ENCODE measurements at regions not wholly inside any gene's neighbourhood (a gene's known extent, or its start where the extent isn't known, plus 50 kb on each side); places are given as distances from the start of the nearest gene placed in this dataset.

DNA sequence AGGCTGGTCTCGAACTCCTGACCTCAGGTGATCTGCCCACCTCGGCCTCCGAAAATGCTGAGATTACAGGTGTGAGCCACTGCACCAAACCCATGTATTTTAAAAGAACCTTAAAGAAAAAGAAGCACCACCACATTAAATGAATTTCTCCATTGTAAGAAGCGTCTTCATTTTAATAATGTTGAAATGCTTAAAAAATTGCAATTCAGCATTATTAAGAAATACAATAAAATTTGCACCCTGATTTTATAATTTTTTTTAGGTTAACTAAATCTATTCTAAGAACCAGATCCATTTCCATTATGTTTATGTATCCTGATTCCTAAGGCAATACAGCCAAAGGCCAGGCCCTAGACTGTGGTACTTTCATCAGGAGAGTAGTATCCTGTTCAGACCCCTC, 167.2 kb downstream of the BTC start:
- DNase-seq (ENCODE audit: extremely low spot score in 2 of 2) = no peak
- Histone ChIP-seq H3K27me3 (no peaks in the 10 kb centered on the region), H3K4me1 (no peaks in the 10 kb centered on the region), H3K9me3 (no peaks in the 10 kb centered on the region), H3K27ac (no peak overlapping the region), H3K4me3 (no peak overlapping the region), H3K36me3 (no peaks in the 10 kb centered on the region)
- intact Hi-C loops (cut with DNase I) = no loop called here
- no peak for TF ChIP-seq POLR2A (IDR thresholded peaks at IDR 0.05)
- TF ChIP-seq POLR2AphosphoS5 (IDR thresholded peaks at IDR 0.05; ENCODE audit: insufficient read depth in 1 of 2, low read depth in 1 of 2) = no peak
- no peak for TF ChIP-seq CTCF (IDR thresholded peaks at IDR 0.05)

GRCh38 chr4:74627504-74627903, 166.8 kb downstream of the BTC start:
- Histone ChIP-seq H3K27me3 (no peaks in the 10 kb centered on the region), H3K27ac (no peak overlapping the region), H3K9me3 (no peaks in the 10 kb centered on the region), H3K36me3 (no peaks in the 10 kb centered on the region), H3K4me1 (peaks cover 2% of the 10 kb centered on the region), H3K4me3 (no peak overlapping the region)
- TF ChIP-seq CTCF (IDR thresholded peaks at IDR 0.05) (no peak), POLR2A (IDR thresholded peaks at IDR 0.05) (no peak)
- DNase-seq (ENCODE audit: extremely low spot score in 2 of 2) = no peak
- intact Hi-C loops (cut with DNase I) = no loop called here

DNA sequence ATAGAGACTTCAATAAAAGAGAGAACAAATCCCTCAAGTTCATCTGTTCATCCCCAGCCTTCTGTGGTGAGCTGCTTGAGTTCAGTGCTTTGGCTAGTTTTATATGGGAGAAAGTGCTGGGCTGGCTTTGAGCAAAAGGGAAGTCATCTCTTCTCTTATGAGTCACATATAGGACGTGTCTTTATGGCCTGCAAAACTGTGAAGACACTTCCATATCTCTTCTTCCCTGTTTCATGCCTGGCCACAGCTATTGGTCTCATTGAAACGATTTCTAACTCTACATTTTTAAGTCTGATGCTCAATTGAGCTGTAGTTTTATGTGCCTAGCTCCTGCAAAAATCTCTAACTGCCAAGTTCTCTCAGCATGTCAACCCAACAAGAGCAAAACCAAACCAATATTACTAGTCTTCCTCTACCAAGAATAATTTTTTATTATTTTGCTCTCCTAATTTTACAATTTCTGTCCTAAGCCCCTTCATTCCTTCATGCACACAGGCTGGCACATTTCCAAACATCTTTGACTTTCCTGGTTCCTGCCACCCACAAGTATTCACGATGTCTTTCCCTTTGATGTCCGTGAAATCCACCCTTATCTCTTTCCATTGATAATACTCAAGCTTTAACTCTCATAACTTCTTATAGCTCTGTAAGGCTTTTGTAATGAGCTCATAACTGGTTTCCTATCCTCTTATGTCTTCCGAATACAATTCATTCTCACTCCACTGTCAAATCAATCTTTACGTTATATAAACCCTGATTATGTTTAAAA, 165.3 kb downstream of the BTC start:
- H3K9me3 ChIP-seq = no peaks in the 10 kb centered on the region
- no peaks in the 10 kb centered on the region for H3K36me3 ChIP-seq
- no peaks in the 10 kb centered on the region for H3K27me3 ChIP-seq
- TF ChIP-seq POLR2AphosphoS5 (IDR thresholded peaks at IDR 0.05; ENCODE audit: insufficient read depth in 1 of 2, low read depth in 1 of 2) = no peak
- no peak for TF ChIP-seq POLR2A (IDR thresholded peaks at IDR 0.05)
- no peak for TF ChIP-seq CTCF (IDR thresholded peaks at IDR 0.05)
- H3K27ac ChIP-seq = no peak overlapping the region
- no peak overlapping the region for H3K4me3 ChIP-seq
- no peak for DNase-seq (ENCODE audit: extremely low spot score in 2 of 2)
- H3K4me1 ChIP-seq = peaks cover 12% of the 10 kb centered on the region
- intact Hi-C loops (cut with DNase I) = no loop called here

DNA sequence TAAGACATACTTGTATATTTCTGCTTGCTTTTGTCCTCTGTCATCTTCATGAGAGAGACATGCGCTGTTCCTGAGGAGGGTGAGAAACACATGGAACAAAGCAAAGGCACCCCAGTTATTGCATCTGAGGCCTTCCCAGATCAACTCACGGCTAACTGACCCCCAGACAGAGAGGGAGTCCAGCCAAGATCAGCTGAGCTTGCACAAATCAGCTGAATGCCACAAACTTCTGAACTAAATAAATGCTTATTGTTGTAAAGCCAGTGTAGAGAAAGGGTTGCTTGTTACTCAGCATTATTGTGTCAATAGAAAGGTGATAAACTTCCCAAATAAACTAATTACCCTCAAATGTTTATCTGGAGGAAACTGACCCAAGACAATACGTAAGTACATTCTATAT, 163.8 kb downstream of the BTC start:
- no peaks in the 10 kb centered on the region for H3K9me3 ChIP-seq
- H3K4me1 ChIP-seq = peaks cover 12% of the 10 kb centered on the region
- no peak for DNase-seq (ENCODE audit: extremely low spot score in 2 of 2)
- H3K27me3 ChIP-seq = no peaks in the 10 kb centered on the region
- no peaks in the 10 kb centered on the region for H3K36me3 ChIP-seq
- no peak overlapping the region for H3K4me3 ChIP-seq
- intact Hi-C loops (cut with DNase I) = no loop called here
- H3K27ac ChIP-seq = no peak overlapping the region
- no peak for TF ChIP-seq POLR2A (IDR thresholded peaks at IDR 0.05)

DNA sequence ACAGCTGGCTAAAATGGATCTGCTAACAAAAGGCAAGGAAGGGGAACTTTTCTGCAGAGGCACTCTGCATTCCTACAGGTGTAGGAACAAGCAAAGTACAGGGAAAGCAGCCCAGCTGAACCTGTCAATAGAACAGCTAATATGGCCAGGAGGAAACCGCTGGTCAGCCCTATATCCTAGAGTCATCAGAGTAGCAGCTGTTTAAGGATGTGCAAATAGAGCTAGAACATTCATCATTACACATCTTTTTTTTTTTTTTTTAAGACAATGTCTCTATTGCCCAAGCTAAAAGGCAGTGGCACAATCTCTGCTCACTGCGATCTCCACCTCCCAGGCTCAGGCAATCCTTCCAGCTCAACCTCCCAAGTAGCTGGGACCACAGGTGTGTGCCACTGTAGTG, 163.0 kb downstream of the BTC start:
- no peaks in the 10 kb centered on the region for H3K27me3 ChIP-seq
- TF ChIP-seq CTCF (IDR thresholded peaks at IDR 0.05) = no peak
- TF ChIP-seq POLR2A (IDR thresholded peaks at IDR 0.05) = no peak
- no peak for TF ChIP-seq POLR2AphosphoS5 (IDR thresholded peaks at IDR 0.05; ENCODE audit: insufficient read depth in 1 of 2, low read depth in 1 of 2)
- intact Hi-C loops (cut with DNase I) = no loop called here
- no peaks in the 10 kb centered on the region for H3K36me3 ChIP-seq
- no peak overlapping the region for H3K27ac ChIP-seq
- H3K4me3 ChIP-seq = no peak overlapping the region
- H3K9me3 ChIP-seq = no peaks in the 10 kb centered on the region
- peaks cover 12% of the 10 kb centered on the region for H3K4me1 ChIP-seq
- no peak for DNase-seq (ENCODE audit: extremely low spot score in 2 of 2)
